IgD-negative memory B cell (primary cell): ENCODE measurements at regions not wholly inside any gene's neighbourhood (a gene's known extent, or its start where the extent isn't known, plus 50 kb on each side); places are given as distances from the start of the nearest gene placed in this dataset.

Source experiments
- H3K27ac Mint-ChIP-seq, 3 donors: one replicate each; pipeline ENCODE4 v1.8.0; 2020 to 2022; ENCODE audit warnings: mild to moderate bottlenecking in 3 of 3, mixed read lengths in 3 of 3, moderate library complexity in 1 of 3
- H3K27me3 Mint-ChIP-seq: one replicate; pipeline ENCODE4 v1.8.0; 2021; ENCODE audit warnings: mixed read lengths
- H3K36me3 Mint-ChIP-seq: one replicate; pipeline ENCODE4 v1.8.0; 2020; ENCODE audit warnings: mild to moderate bottlenecking, mixed read lengths
- H3K4me1 Mint-ChIP-seq, 3 donors: one replicate each; pipeline ENCODE4 v1.8.0; 2020 to 2022; ENCODE audit warnings: mixed read lengths in 3 of 3, mild to moderate bottlenecking in 1 of 3
- H3K4me3 Mint-ChIP-seq, 4 donors: one replicate each; pipeline ENCODE4 v1.8.0; 2020 to 2022; ENCODE audit warnings: mild to moderate bottlenecking in 4 of 4, mixed read lengths in 4 of 4, moderate library complexity in 3 of 4
- H3K9me3 Mint-ChIP-seq, 3 donors: one replicate each; pipeline ENCODE4 v1.8.0; 2020 to 2021; ENCODE audit warnings: mixed read lengths in 3 of 3, mild to moderate bottlenecking in 1 of 3

GRCh38 chr18:29028560-29028959, 851.6 kb upstream of the CDH2 start:
- no peaks in the 10 kb centered on the region for H3K27me3 Mint-ChIP-seq
- no peak overlapping the region for H3K27ac Mint-ChIP-seq
- no peaks in the 10 kb centered on the region for H3K4me1 Mint-ChIP-seq
- no peak overlapping the region for H3K4me3 Mint-ChIP-seq
- H3K36me3 Mint-ChIP-seq, result no peaks in the 10 kb centered on the region
- H3K9me3 Mint-ChIP-seq, result peaks cover 0 to 3% (median 0%) of the 10 kb centered on the region in 3 donors

- no peak overlapping the region for H3K27ac Mint-ChIP-seq
- no peaks in the 10 kb centered on the region for H3K4me1 Mint-ChIP-seq
- no peaks in the 10 kb centered on the region for H3K27me3 Mint-ChIP-seq
- H3K4me3 Mint-ChIP-seq, result no peak overlapping the region
- peaks cover 1% of the 10 kb centered on the region for H3K36me3 Mint-ChIP-seq
- H3K9me3 Mint-ChIP-seq, result peaks cover 0 to 12% (median 0%) of the 10 kb centered on the region in 3 donors
Measured at GRCh38 chr18:29018976-29019375, 842.0 kb upstream of the CDH2 start.

- no peak overlapping the region for H3K4me3 Mint-ChIP-seq
- H3K4me1 Mint-ChIP-seq, result no peaks in the 10 kb centered on the region
- no peak overlapping the region for H3K27ac Mint-ChIP-seq
- no peaks in the 10 kb centered on the region for H3K36me3 Mint-ChIP-seq
- peaks cover 5 to 12% (median 6%) of the 10 kb centered on the region in 3 donors for H3K9me3 Mint-ChIP-seq
- H3K27me3 Mint-ChIP-seq, result no peaks in the 10 kb centered on the region
Measured at GRCh38 chr18:29012883-29013465, 836.0 kb upstream of the CDH2 start.

GRCh38 chr18:29012364-29012763, 835.4 kb upstream of the CDH2 start:
- Mint-ChIP-seq H3K9me3 (peaks cover 5 to 13% (median 9%) of the 10 kb centered on the region in 3 donors), H3K4me3 (no peak overlapping the region), H3K27ac (no peak overlapping the region), H3K36me3 (no peaks in the 10 kb centered on the region), H3K4me1 (no peaks in the 10 kb centered on the region), H3K27me3 (no peaks in the 10 kb centered on the region)

GRCh38 chr18:29009250-29009803, 832.4 kb upstream of the CDH2 start:
- Mint-ChIP-seq H3K4me3 (no peak overlapping the region), H3K4me1 (no peaks in the 10 kb centered on the region), H3K36me3 (no peaks in the 10 kb centered on the region), H3K27ac (no peak overlapping the region), H3K27me3 (no peaks in the 10 kb centered on the region), H3K9me3 (peaks cover 5 to 17% (median 10%) of the 10 kb centered on the region in 3 donors)

GRCh38 chr18:29008809-29009208, 831.9 kb upstream of the CDH2 start:
- Mint-ChIP-seq H3K4me1 (no peaks in the 10 kb centered on the region), H3K27ac (no peak overlapping the region), H3K27me3 (no peaks in the 10 kb centered on the region), H3K9me3 (peaks cover 5 to 17% (median 10%) of the 10 kb centered on the region in 3 donors), H3K4me3 (no peak overlapping the region), H3K36me3 (no peaks in the 10 kb centered on the region)

GRCh38 chr18:29007986-29008654, 831.2 kb upstream of the CDH2 start:
- H3K9me3 Mint-ChIP-seq, result peaks cover 5 to 17% (median 10%) of the 10 kb centered on the region in 3 donors
- no peak overlapping the region for H3K4me3 Mint-ChIP-seq
- no peaks in the 10 kb centered on the region for H3K36me3 Mint-ChIP-seq
- H3K27ac Mint-ChIP-seq, result no peak overlapping the region
- H3K27me3 Mint-ChIP-seq, result no peaks in the 10 kb centered on the region
- H3K4me1 Mint-ChIP-seq, result no peaks in the 10 kb centered on the region

GRCh38 chr18:29004921-29005320, 828.0 kb upstream of the CDH2 start:
- Mint-ChIP-seq H3K4me3 (no peak overlapping the region), H3K27me3 (no peaks in the 10 kb centered on the region), H3K36me3 (no peaks in the 10 kb centered on the region), H3K27ac (no peak overlapping the region), H3K4me1 (no peaks in the 10 kb centered on the region), H3K9me3 (peaks cover 3 to 25% (median 9%) of the 10 kb centered on the region in 3 donors)

- no peak overlapping the region for H3K27ac Mint-ChIP-seq
- H3K4me1 Mint-ChIP-seq, result no peaks in the 10 kb centered on the region
- H3K36me3 Mint-ChIP-seq, result no peaks in the 10 kb centered on the region
- H3K9me3 Mint-ChIP-seq, result peaks cover 0 to 29% (median 5%) of the 10 kb centered on the region in 3 donors
- H3K4me3 Mint-ChIP-seq, result no peak overlapping the region
- H3K27me3 Mint-ChIP-seq, result no peaks in the 10 kb centered on the region
Measured at GRCh38 chr18:29003194-29003593, 826.3 kb upstream of the CDH2 start.

- no peaks in the 10 kb centered on the region for H3K4me1 Mint-ChIP-seq
- H3K9me3 Mint-ChIP-seq, result peaks cover 0 to 26% (median 2%) of the 10 kb centered on the region in 3 donors
- H3K27ac Mint-ChIP-seq, result no peak overlapping the region
- H3K27me3 Mint-ChIP-seq, result no peaks in the 10 kb centered on the region
- H3K4me3 Mint-ChIP-seq, result no peak overlapping the region
- no peaks in the 10 kb centered on the region for H3K36me3 Mint-ChIP-seq
Measured at GRCh38 chr18:29002747-29003146, 825.8 kb upstream of the CDH2 start.

- Mint-ChIP-seq H3K4me3 (no peak overlapping the region), H3K36me3 (no peaks in the 10 kb centered on the region), H3K4me1 (no peaks in the 10 kb centered on the region), H3K9me3 (peaks cover 0 to 22% (median 0%) of the 10 kb centered on the region in 3 donors), H3K27me3 (no peaks in the 10 kb centered on the region), H3K27ac (no peak overlapping the region)
Measured at GRCh38 chr18:28999726-29000125, 822.8 kb upstream of the CDH2 start.

GRCh38 chr18:28995319-28995718, 818.4 kb upstream of the CDH2 start:
- Mint-ChIP-seq H3K36me3 (no peaks in the 10 kb centered on the region), H3K27ac (no peak overlapping the region), H3K9me3 (peaks cover 0 to 17% (median 0%) of the 10 kb centered on the region in 3 donors), H3K27me3 (no peaks in the 10 kb centered on the region), H3K4me3 (no peak overlapping the region), H3K4me1 (no peaks in the 10 kb centered on the region)

GRCh38 chr18:28984731-28985130, 807.8 kb upstream of the CDH2 start:
- Mint-ChIP-seq H3K4me1 (no peaks in the 10 kb centered on the region), H3K27me3 (no peaks in the 10 kb centered on the region), H3K4me3 (no peak overlapping the region), H3K27ac (no peak overlapping the region), H3K9me3 (peaks cover 2 to 19% (median 3%) of the 10 kb centered on the region in 3 donors), H3K36me3 (no peaks in the 10 kb centered on the region)

GRCh38 chr18:28974504-28974903, 797.6 kb upstream of the CDH2 start:
- H3K9me3 Mint-ChIP-seq, result peaks cover 0 to 17% (median 1%) of the 10 kb centered on the region in 3 donors
- H3K27ac Mint-ChIP-seq, result no peak overlapping the region
- H3K27me3 Mint-ChIP-seq, result no peaks in the 10 kb centered on the region
- H3K4me3 Mint-ChIP-seq, result no peak overlapping the region
- no peaks in the 10 kb centered on the region for H3K4me1 Mint-ChIP-seq
- no peaks in the 10 kb centered on the region for H3K36me3 Mint-ChIP-seq

- Mint-ChIP-seq H3K36me3 (no peaks in the 10 kb centered on the region), H3K4me1 (no peaks in the 10 kb centered on the region), H3K9me3 (peaks cover 2 to 17% (median 3%) of the 10 kb centered on the region in 3 donors), H3K27ac (no peak overlapping the region), H3K27me3 (no peaks in the 10 kb centered on the region), H3K4me3 (no peak overlapping the region)
Measured at GRCh38 chr18:28973324-28973723, 796.4 kb upstream of the CDH2 start.
